ENCODE measurements at regions not wholly inside any gene's neighbourhood (a gene's known extent, or its start where the extent isn't known, plus 50 kb on each side); places are given as distances from the start of the nearest gene placed in this dataset.

- Mint-ChIP-seq H3K36me3 (ENCODE audit: insufficient read depth, unreplicated experiment) (no peaks in the 10 kb centered on the region), H3K27me3 (ENCODE audit: unreplicated experiment) (no peaks in the 10 kb centered on the region), H3K4me3 (ENCODE audit: low read depth, unreplicated experiment) (no peak overlapping the region), H3K4me1 (ENCODE audit: low read depth, unreplicated experiment) (no peaks in the 10 kb centered on the region), H3K9me3 (ENCODE audit: low read depth, unreplicated experiment) (peaks cover 18% of the 10 kb centered on the region), H3K27ac (ENCODE audit: unreplicated experiment) (no peak overlapping the region)
- intact Hi-C loops (cut with micrococcal nuclease; ENCODE audit: unreplicated experiment), result no loop called here
- TF ChIP-seq CTCF (IDR thresholded peaks at IDR 0.05; ENCODE audit: unreplicated experiment), result no peak
- CTCF ChIA-PET, result no interaction called here
- DNase-seq, result no peak
- no TSS peak for BruUV-seq (replicated peaks)
Measured at GRCh38 chr10:85036661-85037060, 708.3 kb downstream of the CCSER2 start.

- CTCF ChIA-PET, result no interaction called here
- intact Hi-C loops (cut with micrococcal nuclease; ENCODE audit: unreplicated experiment), result no loop called here
- TF ChIP-seq CTCF (IDR thresholded peaks at IDR 0.05; ENCODE audit: unreplicated experiment), result no peak
- no peaks in the 10 kb centered on the region for H3K27me3 Mint-ChIP-seq (ENCODE audit: unreplicated experiment)
- peaks cover 16% of the 10 kb centered on the region for H3K9me3 Mint-ChIP-seq (ENCODE audit: low read depth, unreplicated experiment)
- BruUV-seq (replicated peaks), result no TSS peak
- H3K4me1 Mint-ChIP-seq (ENCODE audit: low read depth, unreplicated experiment), result no peaks in the 10 kb centered on the region
- no peak overlapping the region for H3K4me3 Mint-ChIP-seq (ENCODE audit: low read depth, unreplicated experiment)
- H3K36me3 Mint-ChIP-seq (ENCODE audit: insufficient read depth, unreplicated experiment), result no peaks in the 10 kb centered on the region
- H3K27ac Mint-ChIP-seq (ENCODE audit: unreplicated experiment), result no peak overlapping the region
- DNase-seq, result no peak
Measured at GRCh38 chr10:85039311-85039710, 710.9 kb downstream of the CCSER2 start.

GRCh38 chr10:85043207-85043606 is 714.8 kb downstream of the CCSER2 start:
- Mint-ChIP-seq H3K4me1 (ENCODE audit: low read depth, unreplicated experiment) (no peaks in the 10 kb centered on the region), H3K36me3 (ENCODE audit: insufficient read depth, unreplicated experiment) (no peaks in the 10 kb centered on the region), H3K4me3 (ENCODE audit: low read depth, unreplicated experiment) (no peak overlapping the region), H3K27me3 (ENCODE audit: unreplicated experiment) (no peaks in the 10 kb centered on the region), H3K9me3 (ENCODE audit: low read depth, unreplicated experiment) (peaks cover 12% of the 10 kb centered on the region), H3K27ac (ENCODE audit: unreplicated experiment) (no peak overlapping the region)
- no TSS peak for BruUV-seq (replicated peaks)
- TF ChIP-seq CTCF (IDR thresholded peaks at IDR 0.05; ENCODE audit: unreplicated experiment), result no peak
- CTCF ChIA-PET, result no interaction called here
- intact Hi-C loops (cut with micrococcal nuclease; ENCODE audit: unreplicated experiment), result no loop called here
- no peak for DNase-seq

GRCh38 chr10:85045046-85045445 is 716.7 kb downstream of the CCSER2 start:
- TF ChIP-seq CTCF (IDR thresholded peaks at IDR 0.05; ENCODE audit: unreplicated experiment), result no peak
- no peak for DNase-seq
- Mint-ChIP-seq H3K4me1 (ENCODE audit: low read depth, unreplicated experiment) (no peaks in the 10 kb centered on the region), H3K9me3 (ENCODE audit: low read depth, unreplicated experiment) (peaks cover 6% of the 10 kb centered on the region), H3K36me3 (ENCODE audit: insufficient read depth, unreplicated experiment) (no peaks in the 10 kb centered on the region), H3K27me3 (ENCODE audit: unreplicated experiment) (no peaks in the 10 kb centered on the region), H3K27ac (ENCODE audit: unreplicated experiment) (no peak overlapping the region), H3K4me3 (ENCODE audit: low read depth, unreplicated experiment) (no peak overlapping the region)
- BruUV-seq (replicated peaks), result no TSS peak
- CTCF ChIA-PET, result no interaction called here
- intact Hi-C loops (cut with micrococcal nuclease; ENCODE audit: unreplicated experiment), result no loop called here
